ENCODE measurements at regions not wholly inside any gene's neighbourhood (a gene's known extent, or its start where the extent isn't known, plus 50 kb on each side); places are given as distances from the start of the nearest gene placed in this dataset.

DNA sequence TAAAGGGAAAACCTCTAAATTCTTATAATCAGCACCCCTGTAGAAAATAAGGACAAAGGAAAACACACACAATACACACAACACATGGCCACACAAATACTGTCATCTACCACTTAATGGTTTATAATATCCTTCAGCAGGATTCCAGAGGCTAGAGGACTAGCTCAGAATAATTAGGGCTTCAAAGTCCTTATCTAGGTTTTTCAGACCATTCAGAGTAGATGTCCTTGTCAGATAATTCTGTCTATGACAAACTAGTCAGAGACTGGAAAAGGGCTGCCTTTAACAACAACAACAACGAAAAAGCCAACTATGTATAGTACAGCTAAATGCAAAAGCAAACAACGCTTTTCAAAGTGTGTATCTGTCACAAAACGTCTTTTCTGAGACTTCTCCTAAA, 456.5 kb upstream of the CNTN5 start:
- in situ Hi-C loops (cut with MboI) (no loop called here), intact Hi-C loops (cut with micrococcal nuclease) (no loop called here)
- Histone ChIP-seq H3K27ac (ENCODE audit: extremely low read depth, low read depth, low read length) (peak overlapping the region; percentile 41; the same call in 1 of the 3 replicates), H3K4me3 (no peak overlapping the region), H2AFZ (ENCODE audit: low read depth, low read length) (no peak overlapping the region), H3K27me3 (ENCODE audit: control insufficient read depth in 2 of 2, insufficient read depth in 2 of 2, low read length in 2 of 2) (no peaks in the 10 kb centered on the region), H3K79me2 (ENCODE audit: control insufficient read depth, insufficient read depth, low read length) (no peaks in the 10 kb centered on the region), H3K4me2 (ENCODE audit: insufficient read depth, low read length) (no peak overlapping the region), H4K20me1 (replicated peaks; ENCODE audit: control insufficient read depth, insufficient read depth, low read length) (no peaks in the 10 kb centered on the region), H3K9me3 (replicated peaks; ENCODE audit: control insufficient read depth, insufficient read depth, low read depth, low read length) (no peaks in the 10 kb centered on the region; the same call in 1 of the 2 replicates), H3K4me1 (replicated peaks in 1 of 2; ENCODE audit: control insufficient read depth in 2 of 2, insufficient read depth in 2 of 2, low read length in 2 of 2) (peaks cover 0 to 3% of the 10 kb centered on the region in 2 experiments; a peak in 1 of 5 replicates), H3K36me3 (ENCODE audit: control insufficient read depth, insufficient read depth, low read length) (no peaks in the 10 kb centered on the region), H3K9me1 (ENCODE audit: control insufficient read depth, insufficient read depth, low read length) (no peaks in the 10 kb centered on the region), H3K9ac (ENCODE audit: insufficient read depth in 1 of 2, low read depth in 2 of 2, low read length in 2 of 2) (no peak overlapping the region)
- ATAC-seq (peak; percentile 41), FAIRE-seq (no peak), DNase-seq (ENCODE audit: extremely low read depth in 1 of 4, low spot score in 3 of 4) (peak in 2 of 4 experiments; percentile 7 to 23)
- POLR2A ChIA-PET, result no interaction called here
- WGBS (ENCODE audit: insufficient coverage, low coverage, missing lambda C conversion rate), result 0% methylated on average over 3 of the region's 3 CpGs
- no TSS peak for BruUV-seq (replicated peaks)
- CTCF ChIA-PET (ENCODE audit: low intra/inter-chr PET ratio), result no interaction called here
- TF ChIP-seq ESRRA (IDR thresholded peaks at IDR 0.05; ENCODE audit: borderline replicate concordance, low read depth), result no peak
- TF ChIP-seq, protein P1, sequence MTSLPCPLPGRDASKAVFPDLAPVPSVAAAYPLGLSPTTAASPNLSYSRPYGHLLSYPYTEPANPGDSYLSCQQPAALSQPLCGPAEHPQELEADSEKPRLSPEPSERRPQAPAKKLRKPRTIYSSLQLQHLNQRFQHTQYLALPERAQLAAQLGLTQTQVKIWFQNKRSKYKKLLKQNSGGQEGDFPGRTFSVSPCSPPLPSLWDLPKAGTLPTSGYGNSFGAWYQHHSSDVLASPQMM (CRISPR knock-in tag; IDR thresholded peaks at IDR 0.05), result no peak
- TF ChIP-seq SMARCE1 (IDR thresholded peaks at IDR 0.05), result peak; percentile 43; the same call in 1 of the 2 replicates
- TF ChIP-seq FOXP1 (CRISPR knock-in tag; IDR thresholded peaks at IDR 0.05), result no peak
- TF ChIP-seq, protein P2, sequence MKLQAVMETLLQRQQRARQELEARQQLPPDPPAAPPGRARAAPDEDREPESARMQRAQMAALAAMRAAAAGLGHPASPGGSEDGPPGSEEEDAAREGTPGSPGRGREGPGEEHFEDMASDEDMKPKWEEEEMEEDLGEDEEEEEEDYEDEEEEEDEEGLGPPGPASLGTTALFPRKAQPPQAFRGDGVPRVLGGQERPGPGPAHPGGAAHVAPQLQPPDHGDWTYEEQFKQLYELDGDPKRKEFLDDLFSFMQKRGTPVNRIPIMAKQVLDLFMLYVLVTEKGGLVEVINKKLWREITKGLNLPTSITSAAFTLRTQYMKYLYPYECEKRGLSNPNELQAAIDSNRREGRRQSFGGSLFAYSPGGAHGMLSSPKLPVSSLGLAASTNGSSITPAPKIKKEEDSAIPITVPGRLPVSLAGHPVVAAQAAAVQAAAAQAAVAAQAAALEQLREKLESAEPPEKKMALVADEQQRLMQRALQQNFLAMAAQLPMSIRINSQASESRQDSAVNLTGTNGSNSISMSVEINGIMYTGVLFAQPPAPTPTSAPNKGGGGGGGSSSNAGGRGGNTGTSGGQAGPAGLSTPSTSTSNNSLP (IDR thresholded peaks at IDR 0.05; ENCODE audit: borderline replicate concordance, low read depth, low read length), result no peak
- no peak; the same call in 1 of the 2 replicates for TF ChIP-seq FOSL1 (tag; conservative IDR thresholded peaks at IDR 0.05)
- no peak for TF ChIP-seq C11orf30 (IDR thresholded peaks at IDR 0.05; ENCODE audit: low read depth)
- TF ChIP-seq ELF4 (CRISPR knock-in tag; IDR thresholded peaks at IDR 0.05), result no peak
- TF ChIP-seq ZNF764 (CRISPR knock-in tag; IDR thresholded peaks at IDR 0.05; ENCODE audit: low read depth), result no peak
- TF ChIP-seq DPF2 (IDR thresholded peaks at IDR 0.05), result peak; percentile 46; the same call in 1 of the 2 replicates
- TF ChIP-seq EP300 (IDR thresholded peaks at IDR 0.05; ENCODE audit: low read length), result peak; percentile 45; the same call in 1 of the 2 replicates
- no peak for TF ChIP-seq CREM (IDR thresholded peaks at IDR 0.05; ENCODE audit: low read depth)
- TF ChIP-seq, protein P3, sequence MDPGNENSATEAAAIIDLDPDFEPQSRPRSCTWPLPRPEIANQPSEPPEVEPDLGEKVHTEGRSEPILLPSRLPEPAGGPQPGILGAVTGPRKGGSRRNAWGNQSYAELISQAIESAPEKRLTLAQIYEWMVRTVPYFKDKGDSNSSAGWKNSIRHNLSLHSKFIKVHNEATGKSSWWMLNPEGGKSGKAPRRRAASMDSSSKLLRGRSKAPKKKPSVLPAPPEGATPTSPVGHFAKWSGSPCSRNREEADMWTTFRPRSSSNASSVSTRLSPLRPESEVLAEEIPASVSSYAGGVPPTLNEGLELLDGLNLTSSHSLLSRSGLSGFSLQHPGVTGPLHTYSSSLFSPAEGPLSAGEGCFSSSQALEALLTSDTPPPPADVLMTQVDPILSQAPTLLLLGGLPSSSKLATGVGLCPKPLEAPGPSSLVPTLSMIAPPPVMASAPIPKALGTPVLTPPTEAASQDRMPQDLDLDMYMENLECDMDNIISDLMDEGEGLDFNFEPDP (CRISPR knock-in tag; IDR thresholded peaks at IDR 0.05), result no peak
- no peak for TF ChIP-seq ZNF24 (IDR thresholded peaks at IDR 0.05)
- no peak for TF ChIP-seq KLF6 (CRISPR knock-in tag; IDR thresholded peaks at IDR 0.05; ENCODE audit: borderline replicate concordance)
- TF ChIP-seq, protein P4, sequence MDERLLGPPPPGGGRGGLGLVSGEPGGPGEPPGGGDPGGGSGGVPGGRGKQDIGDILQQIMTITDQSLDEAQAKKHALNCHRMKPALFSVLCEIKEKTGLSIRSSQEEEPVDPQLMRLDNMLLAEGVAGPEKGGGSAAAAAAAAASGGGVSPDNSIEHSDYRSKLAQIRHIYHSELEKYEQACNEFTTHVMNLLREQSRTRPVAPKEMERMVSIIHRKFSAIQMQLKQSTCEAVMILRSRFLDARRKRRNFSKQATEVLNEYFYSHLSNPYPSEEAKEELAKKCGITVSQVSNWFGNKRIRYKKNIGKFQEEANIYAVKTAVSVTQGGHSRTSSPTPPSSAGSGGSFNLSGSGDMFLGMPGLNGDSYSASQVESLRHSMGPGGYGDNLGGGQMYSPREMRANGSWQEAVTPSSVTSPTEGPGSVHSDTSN (CRISPR knock-in tag; IDR thresholded peaks at IDR 0.05; ENCODE audit: low read depth), result no peak
- TF ChIP-seq, protein P4 (tag; conservative IDR thresholded peaks at IDR 0.05; ENCODE audit: low read depth), result peak; percentile 34; the same call in 1 of the 2 replicates
- TF ChIP-seq PPARD (CRISPR knock-in tag; IDR thresholded peaks at IDR 0.05), result no peak
- no peak for TF ChIP-seq EHMT2 (IDR thresholded peaks at IDR 0.05)
- no peak for TF ChIP-seq POLR2A (conservative IDR thresholded peaks at IDR 0.05)

Data from K562 (cell line).